A549 (cell line): ENCODE measurements at regions not wholly inside any gene's neighbourhood (a gene's known extent, or its start where the extent isn't known, plus 50 kb on each side); places are given as distances from the start of the nearest gene placed in this dataset.
"Not testable (repeated sequence)": the region's sequence is repeated elsewhere in the genome, so short reads cannot be mapped to it uniquely, and the experiment has no call there.

Source experiments
- ATAC-seq, 2 experiments: fragments of 200-7000 bp in 1 of 2; fragments of >200 bp in 1 of 2; cut with Nextera tagmentation in 1 of 2; cut with Tn5 transposase in 1 of 2; 3 replicates each; pipeline versions ENCODE4 v1.8.0 to v1.9.1; 2018 to 2020; ENCODE audit warnings: mild to moderate bottlenecking in 1 of 2, moderate library complexity in 1 of 2
- CTCF ChIA-PET: fragments of 300-600 bp; sonication (Branson Sonifier 250); formaldehyde crosslinking; extraction: SDS; loops from one replicate; lab custom pipeline; 2021; ENCODE audit warnings: antibody characterized with exemption, inconsistent platforms; lab: Yijun Ruan, JAX
- POLR2A ChIA-PET: fragments of 350-600 bp; formaldehyde crosslinking; extraction: SDS; loops from one replicate; lab custom pipeline; 2021; ENCODE audit warnings: antibody characterized with exemption, inconsistent platforms; lab: Yijun Ruan, JAX
- DNase-seq, 2 experiments: peaks; one replicate each; pipeline versions ENCODE4 v3.0.0 to v3.0.0-alpha.2; 2011 to 2016; ENCODE audit warnings: low read depth in 1 of 2, low spot score in 1 of 2
- FAIRE-seq: peaks from 2 replicates; lab custom pipeline; 2011; peaks lifted over from hg19 to GRCh38; lab: Jason Lieb, UNC
- H3K27ac ChIP-seq, 2 experiments: fragments of >200 bp; sonication (Bioruptor Twin); formaldehyde crosslinking; 3 replicates each; pipeline ENCODE4 v1.5.1; 2016 to 2017
- H3K4me1 ChIP-seq: fragments of >200 bp; sonication (Bioruptor Twin); formaldehyde crosslinking; 3 replicates; pipeline ENCODE4 v1.6.1; 2016
- H3K4me2 ChIP-seq: fragments of >200 bp; sonication (Bioruptor Twin); formaldehyde crosslinking; 3 replicates; pipeline ENCODE4 v1.6.1; 2016
- H3K4me3 ChIP-seq: fragments of >200 bp; sonication (Bioruptor Twin); formaldehyde crosslinking; 3 replicates; pipeline ENCODE4 v1.5.1; 2016
- H3K9me3 ChIP-seq: fragments of >200 bp; sonication (Bioruptor Twin); formaldehyde crosslinking; 3 replicates; pipeline ENCODE4 v1.6.1; 2016
- EHF ChIP-seq: fragments of 250-450 bp; sonication (Bioruptor Pico); IDR thresholded peaks from 2 replicates; pipeline ENCODE4 v1.5.0; 2020; ENCODE audit warnings: mild to moderate bottlenecking
- EHMT2 ChIP-seq: fragments of 200-600 bp; sonication (generic); IDR thresholded peaks from 2 replicates; pipeline ENCODE4 v1.6.1; 2016; ENCODE audit warnings: antibody characterized with exemption, low read depth, mild to moderate bottlenecking, moderate library complexity
- EP300 ChIP-seq, 2 experiments: fragments of >200 bp; sonication (Bioruptor Twin); formaldehyde crosslinking; IDR thresholded peaks; 2 replicates in 1 of 2; 3 replicates in 1 of 2; pipeline ENCODE4 v1.6.1; 2016 to 2017
- FOSL2 ChIP-seq, 2 experiments: fragments of 450-650 bp in 1 of 2; fragments of >200 bp in 1 of 2; sonication (Bioruptor Twin) in 1 of 2; formaldehyde crosslinking; IDR thresholded peaks; 2 replicates each; pipeline versions ENCODE4 v1.5.0 to v1.6.1; 2016 to 2020; ENCODE audit warnings: mild to moderate bottlenecking in 1 of 2, moderate library complexity in 1 of 2
- GATA3 ChIP-seq: IDR thresholded peaks from 2 replicates; pipeline ENCODE4 v1.6.1; 2012; ENCODE audit warnings: borderline replicate concordance
- HMGXB4 ChIP-seq: fragments of 250-450 bp; sonication (Bioruptor Pico); IDR thresholded peaks from 2 replicates; pipeline ENCODE4 v1.5.0; 2021; ENCODE audit warnings: mild to moderate bottlenecking, moderate library complexity, borderline replicate concordance
- HOXB13 ChIP-seq: fragments of 250-450 bp; sonication (Bioruptor Pico); IDR thresholded peaks from 2 replicates; pipeline ENCODE4 v1.5.0; 2020; ENCODE audit warnings: low read depth, mild to moderate bottlenecking, moderate library complexity
- KDM1A ChIP-seq: fragments of 200-600 bp; sonication (generic); IDR thresholded peaks from 2 replicates; pipeline ENCODE4 v1.6.1; 2016; ENCODE audit warnings: low read depth, mild to moderate bottlenecking
- KDM5A ChIP-seq: fragments of 200-600 bp; sonication (generic); IDR thresholded peaks from 2 replicates; pipeline ENCODE4 v1.6.1; 2016; ENCODE audit warnings: antibody characterized with exemption, mild to moderate bottlenecking
- MAX ChIP-seq: IDR thresholded peaks from 2 replicates; pipeline ENCODE4 v1.6.1; 2012
- NFE2L2 ChIP-seq: fragments of 150-350 bp; conservative IDR thresholded peaks from 2 replicates; pipeline ENCODE4 v1.6.1; 2014; ENCODE audit warnings: low read length
- POLR2AphosphoS2 ChIP-seq: conservative IDR thresholded peaks from 2 replicates; pipeline ENCODE4 v1.6.1; 2012; ENCODE audit warnings: low read length, improper control_type of control experiment, inconsistent platforms
- RAD21 ChIP-seq, 2 experiments: fragments of >200 bp in 1 of 2; sonication (Bioruptor Twin) in 1 of 2; formaldehyde crosslinking in 1 of 2; IDR thresholded peaks in 1 of 2; conservative IDR thresholded peaks in 1 of 2; 2 replicates in 1 of 2; 3 replicates in 1 of 2; pipeline ENCODE4 v1.6.1; 2012 to 2018; ENCODE audit warnings: inconsistent platforms in 1 of 2
- REST ChIP-seq: fragments of 200-600 bp; sonication (generic); IDR thresholded peaks from 2 replicates; pipeline ENCODE4 v1.6.1; 2016; ENCODE audit warnings: antibody characterized with exemption, mild to moderate bottlenecking, moderate library complexity
- RFX5 ChIP-seq: fragments of 450-650 bp; IDR thresholded peaks from 2 replicates; pipeline ENCODE4 v1.7.1; 2014; ENCODE audit warnings: antibody characterized with exemption, mild to moderate bottlenecking, moderate library complexity
- TP53 ChIP-seq: fragments of 250-450 bp; sonication (Bioruptor Pico); IDR thresholded peaks from 2 replicates; pipeline ENCODE4 v1.5.0; 2021; ENCODE audit warnings: mild to moderate bottlenecking, moderate library complexity
- ZC3H11A ChIP-seq: fragments of 450-650 bp; IDR thresholded peaks from 2 replicates; pipeline ENCODE4 v1.6.1; 2014; ENCODE audit warnings: antibody characterized with exemption, mild to moderate bottlenecking
- ZFP36 ChIP-seq: fragments of 450-650 bp; IDR thresholded peaks from 2 replicates; pipeline ENCODE4 v1.6.1; 2014; ENCODE audit warnings: borderline replicate concordance; ENCODE audit not compliant: partially characterized antibody
- WGBS: methylation state at CpG from one replicate; pipeline ENCODE4 v1.1.6; 2017; ENCODE audit errors: missing lambda C conversion rate; 5-methylcytosine and 5-hydroxymethylcytosine counted together

GRCh38 chr4:181838253-181838652 lies 404.9 kb upstream of the TENM3 start:
- no peaks in the 10 kb centered on the region for H3K9me3 ChIP-seq
- WGBS: 5% methylated on average over 3 of the region's 3 CpGs
- FAIRE-seq (no peak), ATAC-seq (no peak), DNase-seq (no peak)
- H3K4me2 ChIP-seq: no peak overlapping the region
- CTCF ChIA-PET: no interaction called here
- POLR2A ChIA-PET: no interaction called here
- H3K4me1 ChIP-seq: no peaks in the 10 kb centered on the region
- TF ChIP-seq KDM1A: no peak
- no peak for TF ChIP-seq EHMT2
- no peak for TF ChIP-seq RFX5
- TF ChIP-seq ZC3H11A: no peak
- no peak overlapping the region for H3K4me3 ChIP-seq
- no peak overlapping the region for H3K27ac ChIP-seq

- CTCF ChIA-PET, FAIRE-seq, H3K4me3 ChIP-seq, H3K4me2 ChIP-seq, H3K4me1 ChIP-seq, H3K9me3 ChIP-seq, DNase-seq, ATAC-seq, H3K27ac ChIP-seq, POLR2A ChIA-PET: not testable (repeated sequence)
- 48% methylated on average over 12 of the region's 14 CpGs for WGBS
Observed at GRCh38 chr4:181843797-181844196, 399.4 kb upstream of the TENM3 start.

GRCh38 chr4:181845617-181846016 lies 397.6 kb upstream of the TENM3 start:
- FAIRE-seq (no peak), ATAC-seq (no peak), DNase-seq (no peak)
- Histone ChIP-seq H3K9me3 (no peaks in the 10 kb centered on the region), H3K4me1 (no peaks in the 10 kb centered on the region), H3K4me3 (no peak overlapping the region), H3K4me2 (no peak overlapping the region), H3K27ac (no peak overlapping the region)
- TF ChIP-seq POLR2AphosphoS2 (no peak), RFX5 (no peak), GATA3 (no peak), REST (no peak), RAD21 (conservative IDR thresholded peaks at IDR 0.05 in 1 of 2, IDR thresholded peaks at IDR 0.05 in 1 of 2) (no peak), HMGXB4 (CRISPR knock-in tag) (no peak), NFE2L2 (no peak), TP53 (CRISPR knock-in tag) (no peak), KDM5A (no peak), FOSL2 (IDR thresholded peaks at IDR 0.05) (no peak), FOSL2 (CRISPR knock-in tag; IDR thresholded peaks at IDR 0.05) (no peak), HOXB13 (CRISPR knock-in tag) (no peak), ZFP36 (no peak), MAX (no peak), EP300 (IDR thresholded peaks at IDR 0.05) (no peak), EHF (CRISPR knock-in tag) (no peak), KDM1A (no peak)
- WGBS: 33% methylated on average over 3 of the region's 3 CpGs
- ChIA-PET POLR2A (no interaction called here), CTCF (no interaction called here)
